ENCODE measurements at regions not wholly inside any gene's neighbourhood (a gene's known extent, or its start where the extent isn't known, plus 50 kb on each side); places are given as distances from the start of the nearest gene placed in this dataset.
"Not testable (repeated sequence)": the region's sequence is repeated elsewhere in the genome, so short reads cannot be mapped to it uniquely, and the experiment has no call there.

- no peak for DNase-seq (ENCODE audit: low spot score)
Measured at GRCh38 chr7:153084278-153084677, 324.7 kb downstream of the ACTR3B start.

- DNase-seq (ENCODE audit: low spot score), result no peak
Measured at GRCh38 chr7:153087498-153087897, 327.9 kb downstream of the ACTR3B start.

GRCh38 chr7:153088601-153089000 lies 329.0 kb downstream of the ACTR3B start:
- DNase-seq (ENCODE audit: low spot score), result no peak

GRCh38 chr7:153090209-153090608 lies 330.7 kb downstream of the ACTR3B start:
- DNase-seq (ENCODE audit: low spot score), result no peak

- DNase-seq (ENCODE audit: low spot score), result no peak
Measured at GRCh38 chr7:153090764-153091163, 331.2 kb downstream of the ACTR3B start.

GRCh38 chr7:153091477-153091876 lies 331.9 kb downstream of the ACTR3B start:
- DNase-seq (ENCODE audit: low spot score), result no peak

GRCh38 chr7:153097511-153098201 lies 338.1 kb downstream of the ACTR3B start:
- DNase-seq (ENCODE audit: low spot score), result no peak

- DNase-seq (ENCODE audit: low spot score), result no peak
Measured at GRCh38 chr7:153099235-153099634, 339.7 kb downstream of the ACTR3B start.

- DNase-seq (ENCODE audit: low spot score), result no peak
Measured at GRCh38 chr7:153100691-153101237, 341.2 kb downstream of the ACTR3B start.

- DNase-seq (ENCODE audit: low spot score), result no peak
Measured at GRCh38 chr7:153103202-153103601, 343.6 kb downstream of the ACTR3B start.

GRCh38 chr7:153107826-153108225 lies 348.3 kb downstream of the ACTR3B start:
- DNase-seq (ENCODE audit: low spot score), result no peak

GRCh38 chr7:153109566-153109965 lies 350.0 kb downstream of the ACTR3B start:
- DNase-seq (ENCODE audit: low spot score), result no peak

GRCh38 chr7:153110606-153111005 lies 351.1 kb downstream of the ACTR3B start:
- no peak for DNase-seq (ENCODE audit: low spot score)

- not testable (repeated sequence) for DNase-seq (ENCODE audit: low spot score)
Measured at GRCh38 chr7:153122255-153122654, 362.7 kb downstream of the ACTR3B start.

GRCh38 chr7:153130052-153130451 lies 370.5 kb downstream of the ACTR3B start:
- DNase-seq (ENCODE audit: low spot score), result no peak

GRCh38 chr7:153151766-153152165 lies 392.2 kb downstream of the ACTR3B start:
- no peak for DNase-seq (ENCODE audit: low spot score)

- no peak for DNase-seq (ENCODE audit: low spot score)
Measured at GRCh38 chr7:153152801-153153422, 393.4 kb downstream of the ACTR3B start.

- no peak for DNase-seq (ENCODE audit: low spot score)
Measured at GRCh38 chr7:153158149-153158548, 398.6 kb downstream of the ACTR3B start.

GRCh38 chr7:153170287-153170686 lies 410.7 kb downstream of the ACTR3B start:
- DNase-seq (ENCODE audit: low spot score), result no peak

GRCh38 chr7:153185936-153186335 lies 426.4 kb downstream of the ACTR3B start:
- no peak for DNase-seq (ENCODE audit: low spot score)

- DNase-seq (ENCODE audit: low spot score), result no peak
Measured at GRCh38 chr7:153188161-153188560, 428.6 kb downstream of the ACTR3B start.

- DNase-seq (ENCODE audit: low spot score), result no peak
Measured at GRCh38 chr7:153188630-153189029, 429.1 kb downstream of the ACTR3B start.

GRCh38 chr7:153190452-153190851 lies 430.9 kb downstream of the ACTR3B start:
- no peak for DNase-seq (ENCODE audit: low spot score)

GRCh38 chr7:153190986-153191385 lies 431.4 kb downstream of the ACTR3B start:
- DNase-seq (ENCODE audit: low spot score), result no peak
